ENCODE measurements at regions not wholly inside any gene's neighbourhood (a gene's known extent, or its start where the extent isn't known, plus 50 kb on each side); places are given as distances from the start of the nearest gene placed in this dataset.
"Not testable (repeated sequence)": the region's sequence is repeated elsewhere in the genome, so short reads cannot be mapped to it uniquely, and the experiment has no call there.

GRCh38 chr2:89325894-89326293, 634.4 kb downstream of the RPIA start:
- DNase-seq (ENCODE audit: low read depth); H3K4me3 ChIP-seq (ENCODE audit: low read length): not testable (repeated sequence)

GRCh38 chr2:89326455-89326854, 635.0 kb downstream of the RPIA start:
- not testable (repeated sequence) for DNase-seq (ENCODE audit: low read depth); H3K4me3 ChIP-seq (ENCODE audit: low read length)

- H3K4me3 ChIP-seq (ENCODE audit: low read length); DNase-seq (ENCODE audit: low read depth): not testable (repeated sequence)
Observed at GRCh38 chr2:89328790-89329189, 637.3 kb downstream of the RPIA start.

All from retinal pigment epithelial cell (primary cell).